Endothelial cell of umbilical vein (primary cell): ENCODE measurements at regions not wholly inside any gene's neighbourhood (a gene's known extent, or its start where the extent isn't known, plus 50 kb on each side); places are given as distances from the start of the nearest gene placed in this dataset.

Source experiments
- CTCF ChIP-seq, 2 donors: IDR thresholded peaks; 1 replicate in 1 of 2; 2 replicates in 1 of 2; pipeline ENCODE4 v1.5.1; 2011; ENCODE audit warnings: low read length in 2 of 2, mild to moderate bottlenecking in 2 of 2, moderate library complexity in 2 of 2, control low read depth in 1 of 2, inconsistent platforms in 1 of 2, low read depth in 1 of 2; ENCODE audit not compliant: insufficient read depth in 1 of 2; ENCODE audit errors: extremely low read depth in 1 of 2
- EZH2 ChIP-seq: IDR thresholded peaks from 2 replicates; pipeline ENCODE4 v1.6.1; 2012; ENCODE audit warnings: borderline replicate concordance, low read depth, mild to moderate bottlenecking, moderate library complexity, low read length, inconsistent platforms; ENCODE audit not compliant: severe bottlenecking
- FOS ChIP-seq: IDR thresholded peaks from 2 replicates; pipeline ENCODE4 v1.6.1; 2011; ENCODE audit warnings: mild to moderate bottlenecking, low read length, moderate library complexity, borderline replicate concordance; ENCODE audit not compliant: insufficient read depth
- GATA2 ChIP-seq: IDR thresholded peaks from 2 replicates; pipeline ENCODE4 v1.7.0; 2011; ENCODE audit warnings: low read depth, mild to moderate bottlenecking, moderate library complexity, mixed read lengths, low read length; ENCODE audit not compliant: insufficient read length, insufficient read depth
- JUN ChIP-seq: IDR thresholded peaks from 2 replicates; pipeline ENCODE4 v1.6.1; 2011; ENCODE audit warnings: borderline replicate concordance, low read depth; ENCODE audit not compliant: insufficient read length, insufficient read depth
- MAX ChIP-seq: IDR thresholded peaks from 2 replicates; pipeline ENCODE4 v1.6.1; 2011; ENCODE audit not compliant: insufficient read depth, insufficient read length
- MYC ChIP-seq: IDR thresholded peaks from one replicate; pipeline ENCODE4 v1.6.1; 2011; ENCODE audit warnings: mild to moderate bottlenecking, low read depth, low read length
- POLR2A ChIP-seq: IDR thresholded peaks from 2 replicates; pipeline ENCODE4 v1.6.1; 2012; ENCODE audit warnings: low read depth, mild to moderate bottlenecking, control low read depth, low read length
- POLR2AphosphoS5 ChIP-seq: IDR thresholded peaks from 2 replicates; pipeline ENCODE4 v1.6.1; 2012; ENCODE audit warnings: low read depth, mild to moderate bottlenecking, control low read depth, low read length, moderate library complexity; ENCODE audit not compliant: insufficient read depth

- TF ChIP-seq CTCF (IDR thresholded peaks at IDR 0.05; ENCODE audit: extremely low read depth in 1 of 2, insufficient read depth in 1 of 2, low read depth in 1 of 2, low read length in 2 of 2) (no peak), POLR2A (no peak), EZH2 (no peak), MAX (no peak), MYC (no peak), GATA2 (no peak), FOS (no peak), JUN (no peak), POLR2AphosphoS5 (no peak)
These were observed 353.6 kb upstream of the TNRC6C start for GRCh38 chr17:77604973-77605313.
